ENCODE measurements at regions not wholly inside any gene's neighbourhood (a gene's known extent, or its start where the extent isn't known, plus 50 kb on each side); places are given as distances from the start of the nearest gene placed in this dataset.

DNA sequence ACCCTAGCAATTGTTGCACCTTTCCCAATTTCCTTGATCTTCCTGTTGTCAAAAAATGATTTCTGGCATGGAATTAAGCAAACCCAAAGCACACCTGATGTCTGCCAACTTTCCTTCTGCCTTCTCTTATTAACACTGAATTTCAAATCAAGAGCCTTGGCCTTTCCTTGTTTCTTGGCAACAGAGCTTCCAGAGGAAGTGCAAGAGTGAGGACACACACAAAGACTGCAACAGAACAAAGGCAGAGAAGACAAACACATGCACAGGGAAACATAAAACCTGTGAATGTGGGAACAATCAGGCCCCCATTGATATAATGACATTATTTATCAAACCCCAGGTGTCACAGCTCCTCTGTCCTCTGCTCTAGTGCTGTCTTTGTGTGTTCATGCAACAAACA lies 73.0 kb upstream of the IL6 start:
- Histone ChIP-seq H3K4me3 (no peak overlapping the region), H3K9me3 (peaks cover 0 to 8% (median 0%) of the 10 kb centered on the region in 11 donors), H3K27ac (peak overlapping the region in 4 of 10 donors; percentile 5 to 52 (median 44)), H3K27me3 (no peaks in the 10 kb centered on the region), H3K36me3 (no peaks in the 10 kb centered on the region), H3K4me1 (peaks cover 0 to 30% (median 19%) of the 10 kb centered on the region in 9 donors)
- TF ChIP-seq, protein P1, sequence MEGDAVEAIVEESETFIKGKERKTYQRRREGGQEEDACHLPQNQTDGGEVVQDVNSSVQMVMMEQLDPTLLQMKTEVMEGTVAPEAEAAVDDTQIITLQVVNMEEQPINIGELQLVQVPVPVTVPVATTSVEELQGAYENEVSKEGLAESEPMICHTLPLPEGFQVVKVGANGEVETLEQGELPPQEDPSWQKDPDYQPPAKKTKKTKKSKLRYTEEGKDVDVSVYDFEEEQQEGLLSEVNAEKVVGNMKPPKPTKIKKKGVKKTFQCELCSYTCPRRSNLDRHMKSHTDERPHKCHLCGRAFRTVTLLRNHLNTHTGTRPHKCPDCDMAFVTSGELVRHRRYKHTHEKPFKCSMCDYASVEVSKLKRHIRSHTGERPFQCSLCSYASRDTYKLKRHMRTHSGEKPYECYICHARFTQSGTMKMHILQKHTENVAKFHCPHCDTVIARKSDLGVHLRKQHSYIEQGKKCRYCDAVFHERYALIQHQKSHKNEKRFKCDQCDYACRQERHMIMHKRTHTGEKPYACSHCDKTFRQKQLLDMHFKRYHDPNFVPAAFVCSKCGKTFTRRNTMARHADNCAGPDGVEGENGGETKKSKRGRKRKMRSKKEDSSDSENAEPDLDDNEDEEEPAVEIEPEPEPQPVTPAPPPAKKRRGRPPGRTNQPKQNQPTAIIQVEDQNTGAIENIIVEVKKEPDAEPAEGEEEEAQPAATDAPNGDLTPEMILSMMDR (IDR thresholded peaks at IDR 0.05) = no peak
- no peak for DNase-seq
- peak in 6 of 8 donors; percentile 4 to 64 (median 36) for ATAC-seq
- intact Hi-C loops (cut with DNase I) = loop anchor here in 2 of 10 donors (10.0 kb wide), 2 partner anchors 71 to 89 kb away; partner anchors contain the start of gene IL6 (in 1 of the 2)

DNA sequence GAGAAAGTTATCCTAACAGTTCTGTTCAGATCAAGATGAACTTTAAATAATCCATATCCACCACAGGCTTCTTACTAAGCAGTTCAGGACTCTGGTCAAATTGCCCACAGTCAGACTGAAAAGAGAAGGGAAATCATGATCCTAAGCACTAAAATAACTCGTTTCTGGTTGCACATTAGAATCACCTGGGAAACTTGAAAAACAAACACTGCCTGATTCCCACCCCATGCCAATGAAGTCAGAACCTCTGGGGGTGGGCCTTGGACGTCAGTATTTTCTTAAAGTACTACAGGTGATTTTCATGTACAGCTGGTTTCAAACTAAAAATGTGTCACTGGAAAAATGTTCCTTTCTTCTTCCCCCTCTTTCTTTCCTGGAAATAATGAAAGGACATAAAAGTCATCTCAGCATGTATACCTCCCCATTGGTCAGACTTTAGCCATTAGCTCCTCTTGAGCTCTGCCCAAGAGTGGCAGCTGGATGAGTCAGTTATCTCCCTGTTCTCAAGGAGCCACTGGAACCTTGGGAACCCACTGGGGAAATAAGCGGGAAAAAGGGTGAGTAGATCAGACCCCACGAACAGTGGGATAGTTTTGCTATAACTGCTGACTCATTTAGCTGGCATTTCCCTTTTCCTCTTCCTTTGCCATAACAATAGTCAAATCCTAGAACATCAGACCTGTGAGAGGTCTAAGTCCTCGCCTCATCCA lies 75.3 kb upstream of the IL6 start:
- Histone ChIP-seq H3K9me3 (peaks cover 0 to 11% (median 4%) of the 10 kb centered on the region in 11 donors), H3K36me3 (no peaks in the 10 kb centered on the region), H3K4me3 (no peak overlapping the region), H3K4me1 (peaks cover 0 to 30% (median 19%) of the 10 kb centered on the region in 9 donors), H3K27ac (peak overlapping the region in 3 of 10 donors; percentile 18 to 54 (median 28)), H3K27me3 (no peaks in the 10 kb centered on the region)
- TF ChIP-seq, protein P1 (IDR thresholded peaks at IDR 0.05) = no peak
- DNase-seq (no peak), ATAC-seq (peak in 5 of 8 donors; percentile 14 to 73 (median 54))
- WGBS, 2 donors = 56 to 61% methylated on average over 5 of the region's 5 CpGs
- intact Hi-C loops (cut with DNase I) = loop anchor here in 2 of 10 donors (10.0 kb wide), 2 partner anchors 73 to 87 kb away; partner anchors contain the start of gene IL6 (in 1 of the 2)

DNA sequence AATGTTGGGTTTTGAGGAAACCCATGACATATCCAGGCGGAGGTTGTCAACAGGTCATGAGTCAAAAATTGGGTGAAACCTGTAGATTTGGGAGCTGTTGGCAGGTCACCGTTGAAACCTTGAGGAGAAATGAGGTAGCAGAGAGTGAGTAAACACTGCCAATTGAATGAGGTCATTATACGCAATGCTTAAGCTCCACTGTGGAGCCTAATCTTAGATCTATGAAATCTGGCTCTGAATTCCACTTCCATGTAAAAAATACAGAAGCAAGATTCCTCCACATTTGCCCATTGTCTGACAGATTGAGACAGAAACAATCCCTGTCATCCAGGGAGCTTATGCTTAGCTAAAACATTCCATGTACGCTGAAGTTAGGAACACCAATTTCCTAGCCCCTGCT lies 76.0 kb upstream of the IL6 start:
- TF ChIP-seq, protein P1 (IDR thresholded peaks at IDR 0.05) = no peak
- Histone ChIP-seq H3K27me3 (no peaks in the 10 kb centered on the region), H3K4me3 (no peak overlapping the region), H3K4me1 (peaks cover 0 to 30% (median 19%) of the 10 kb centered on the region in 9 donors), H3K27ac (peak overlapping the region in 4 of 10 donors; percentile 18 to 54 (median 29)), H3K9me3 (peaks cover 0 to 18% (median 9%) of the 10 kb centered on the region in 11 donors), H3K36me3 (no peaks in the 10 kb centered on the region)
- ATAC-seq (no peak), DNase-seq (no peak)
- 87 to 88% methylated on average over 4 of the region's 4 CpGs for whole genome bisulfite sequencing, 2 donors
- intact Hi-C loops (cut with DNase I) = loop anchor here in 2 of 10 donors (10.0 kb wide), 2 partner anchors 74 to 86 kb away; partner anchors contain the start of gene IL6 (in 1 of the 2)

DNA sequence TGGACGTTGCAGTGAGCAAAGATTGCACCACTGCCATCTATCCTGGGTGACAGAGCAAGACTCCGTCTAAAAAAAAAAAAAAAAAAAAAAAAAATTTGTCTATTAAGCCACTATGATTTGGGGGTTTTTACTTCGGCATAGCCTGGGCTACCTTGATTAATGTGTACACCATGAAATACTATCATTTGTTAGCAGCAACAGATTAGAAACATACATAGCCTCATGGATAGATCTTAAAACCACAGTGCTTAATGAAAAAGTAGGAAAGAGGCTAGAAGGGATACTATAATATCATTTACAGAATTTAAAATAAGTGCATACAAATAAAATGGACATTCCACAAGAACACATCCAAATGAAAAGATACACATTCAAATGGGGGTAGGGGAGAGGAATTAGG lies 77.3 kb upstream of the IL6 start:
- TF ChIP-seq, protein P1 (IDR thresholded peaks at IDR 0.05) = no peak
- no peak for DNase-seq

More for the DNA sequence above, 77.3 kb upstream of the IL6 start:
- Histone ChIP-seq H3K4me1 (peaks cover 0 to 30% (median 19%) of the 10 kb centered on the region in 9 donors), H3K4me3 (no peak overlapping the region), H3K9me3 (peaks cover 0 to 31% (median 19%) of the 10 kb centered on the region in 11 donors), H3K36me3 (no peaks in the 10 kb centered on the region), H3K27me3 (no peaks in the 10 kb centered on the region), H3K27ac (no peak overlapping the region)
- ATAC-seq = no peak
- 85 to 86% methylated on average over 3 of the region's 3 CpGs for WGBS, 2 donors
- intact Hi-C loops (cut with DNase I) = loop anchor here in 2 of 10 donors (10.0 kb wide), 2 partner anchors 75 to 85 kb away; partner anchors contain the start of gene IL6 (in 1 of the 2)
